Endothelial cell of umbilical vein (primary cell): ENCODE measurements at regions not wholly inside any gene's neighbourhood (a gene's known extent, or its start where the extent isn't known, plus 50 kb on each side); places are given as distances from the start of the nearest gene placed in this dataset.

Source experiments
- BruUV-seq: library from RNA; stranded (reverse); fragments of 400-500 nt; replicated peaks from 2 replicates; lab custom pipeline; 2021; lab: Mats Ljungman, UMichigan
- CTCF ChIA-PET: fragments of 300-600, 350-600 bp; sonication (Branson Sonifier 250); formaldehyde crosslinking; loops from one replicate; lab custom pipeline; 2021; ENCODE audit warnings: antibody characterized with exemption, inconsistent platforms; lab: Charles Lee
- POLR2A ChIA-PET: fragments of 300-600, 350-600 bp; sonication (Branson Sonifier 250); formaldehyde crosslinking; loops from one replicate; lab custom pipeline; 2021; ENCODE audit warnings: antibody characterized with exemption, inconsistent platforms; lab: Charles Lee
- DNase-seq: peaks from one replicate; pipeline ENCODE4 v3.0.0-alpha.2; 2011; ENCODE audit warnings: low read depth, low spot score
- FAIRE-seq: peaks from 2 replicates; lab custom pipeline; 2011; peaks lifted over from hg19 to GRCh38; lab: Jason Lieb, UNC
- H2AFZ ChIP-seq: 2 replicates; pipeline ENCODE4 v1.6.0; 2012; ENCODE audit warnings: low read depth, low read length, control low read depth, inconsistent platforms
- H3K27ac ChIP-seq: 2 replicates; pipeline ENCODE4 v1.5.1; 2011; ENCODE audit warnings: low read depth, mild to moderate bottlenecking, control low read depth, low read length, moderate library complexity; ENCODE audit not compliant: insufficient read depth
- H3K27me3 ChIP-seq, 2 experiments: 2 replicates each; pipeline versions ENCODE4 v1.6.0 to v1.6.1; 2011; ENCODE audit warnings: low read length in 2 of 2, mixed read lengths in 1 of 2; ENCODE audit not compliant: control insufficient read depth in 2 of 2, insufficient read depth in 2 of 2
- H3K36me3 ChIP-seq, 2 experiments: 2 replicates in 1 of 2; 3 replicates in 1 of 2; pipeline ENCODE4 v1.5.1; 2011; ENCODE audit warnings: low read length in 2 of 2, mild to moderate bottlenecking in 1 of 2, moderate library complexity in 1 of 2; ENCODE audit not compliant: control insufficient read depth in 2 of 2, insufficient read depth in 2 of 2; ENCODE audit errors: extremely low read depth in 1 of 2
- H3K4me1 ChIP-seq: 3 replicates; pipeline ENCODE4 v1.5.1; 2011; ENCODE audit warnings: mild to moderate bottlenecking, low read length; ENCODE audit not compliant: control insufficient read depth, insufficient read depth; ENCODE audit errors: extremely low read depth
- H3K4me2 ChIP-seq: 2 replicates; pipeline ENCODE4 v1.6.1; 2011; ENCODE audit warnings: low read length, control low read depth, mixed read lengths; ENCODE audit not compliant: insufficient read depth
- H3K4me3 ChIP-seq, 3 experiments: fragments of 200-600 bp in 1 of 3; sonication (generic), shearing (Covaris generic) in 1 of 3; replicated peaks in 1 of 3; 2 replicates each; pipeline ENCODE4 v1.5.1; 2011 to 2016; ENCODE audit warnings: control low read depth in 3 of 3, low read length in 3 of 3, mild to moderate bottlenecking in 2 of 3, inconsistent platforms in 1 of 3, low read depth in 1 of 3, moderate library complexity in 1 of 3; ENCODE audit not compliant: insufficient read depth in 1 of 3
- H3K79me2 ChIP-seq: 2 replicates; pipeline ENCODE4 v1.6.0; 2012; ENCODE audit warnings: low read length, inconsistent platforms; ENCODE audit not compliant: control insufficient read depth, insufficient read depth
- H3K9ac ChIP-seq: replicated peaks from 2 replicates; pipeline ENCODE3; 2011; ENCODE audit warnings: low read length, control low read depth; ENCODE audit not compliant: insufficient read depth; ENCODE audit errors: extremely low read depth
- H3K9me1 ChIP-seq: replicated peaks from 3 replicates; pipeline ENCODE4 v1.6.0; 2011; ENCODE audit warnings: mild to moderate bottlenecking, low read length; ENCODE audit not compliant: control insufficient read depth, insufficient read depth; ENCODE audit errors: extremely low read depth
- H3K9me3 ChIP-seq: replicated peaks from 2 replicates; pipeline ENCODE4 v1.5.1; 2012; ENCODE audit warnings: low read length, inconsistent platforms; ENCODE audit not compliant: control insufficient read depth, insufficient read depth
- H4K20me1 ChIP-seq: replicated peaks from 2 replicates; pipeline ENCODE3; 2011; ENCODE audit warnings: mild to moderate bottlenecking, low read length; ENCODE audit not compliant: control insufficient read depth, insufficient read depth; ENCODE audit errors: extremely low read depth
- CTCF ChIP-seq, 2 donors: IDR thresholded peaks; 1 replicate in 1 of 2; 2 replicates in 1 of 2; pipeline ENCODE4 v1.5.1; 2011; ENCODE audit warnings: low read length in 2 of 2, mild to moderate bottlenecking in 2 of 2, moderate library complexity in 2 of 2, control low read depth in 1 of 2, inconsistent platforms in 1 of 2, low read depth in 1 of 2; ENCODE audit not compliant: insufficient read depth in 1 of 2; ENCODE audit errors: extremely low read depth in 1 of 2
- EZH2 ChIP-seq: IDR thresholded peaks from 2 replicates; pipeline ENCODE4 v1.6.1; 2012; ENCODE audit warnings: borderline replicate concordance, low read depth, mild to moderate bottlenecking, moderate library complexity, low read length, inconsistent platforms; ENCODE audit not compliant: severe bottlenecking
- FOS ChIP-seq: IDR thresholded peaks from 2 replicates; pipeline ENCODE4 v1.6.1; 2011; ENCODE audit warnings: mild to moderate bottlenecking, low read length, moderate library complexity, borderline replicate concordance; ENCODE audit not compliant: insufficient read depth
- GATA2 ChIP-seq: IDR thresholded peaks from 2 replicates; pipeline ENCODE4 v1.7.0; 2011; ENCODE audit warnings: low read depth, mild to moderate bottlenecking, moderate library complexity, mixed read lengths, low read length; ENCODE audit not compliant: insufficient read length, insufficient read depth
- JUN ChIP-seq: IDR thresholded peaks from 2 replicates; pipeline ENCODE4 v1.6.1; 2011; ENCODE audit warnings: borderline replicate concordance, low read depth; ENCODE audit not compliant: insufficient read length, insufficient read depth
- MAX ChIP-seq: IDR thresholded peaks from 2 replicates; pipeline ENCODE4 v1.6.1; 2011; ENCODE audit not compliant: insufficient read depth, insufficient read length
- MYC ChIP-seq: IDR thresholded peaks from one replicate; pipeline ENCODE4 v1.6.1; 2011; ENCODE audit warnings: mild to moderate bottlenecking, low read depth, low read length
- POLR2A ChIP-seq: IDR thresholded peaks from 2 replicates; pipeline ENCODE4 v1.6.1; 2012; ENCODE audit warnings: low read depth, mild to moderate bottlenecking, control low read depth, low read length
- POLR2AphosphoS5 ChIP-seq: IDR thresholded peaks from 2 replicates; pipeline ENCODE4 v1.6.1; 2012; ENCODE audit warnings: low read depth, mild to moderate bottlenecking, control low read depth, low read length, moderate library complexity; ENCODE audit not compliant: insufficient read depth
- dilution Hi-C: fragments of 300-500 bp; cut with MboI; formaldehyde crosslinking; loops from one replicate; pipeline ENCODE4 v1.15.0; 2019; ENCODE audit warnings: low sequenced_read_pairs; ENCODE audit not compliant: extremely low pct_ligation_motif_present
- intact Hi-C: fragments of 100-400 bp; cut with micrococcal nuclease; formaldehyde crosslinking; loops from one replicate; pipeline ENCODE4 v1.10.0; 2022

- Histone ChIP-seq H3K4me1 (no peaks in the 10 kb centered on the region), H3K36me3 (no peaks in the 10 kb centered on the region), H4K20me1 (no peaks in the 10 kb centered on the region), H3K27ac (no peak overlapping the region), H3K4me2 (no peak overlapping the region), H3K9me3 (no peaks in the 10 kb centered on the region), H3K9ac (no peak overlapping the region), H3K4me3 (no peak overlapping the region), H2AFZ (no peak overlapping the region), H3K79me2 (no peaks in the 10 kb centered on the region), H3K9me1 (no peaks in the 10 kb centered on the region), H3K27me3 (no peaks in the 10 kb centered on the region)
- ChIA-PET CTCF (no interaction called here), POLR2A (no interaction called here)
- no peak for FAIRE-seq
- no TSS peak for BruUV-seq
- no peak for DNase-seq
- no peak for TF ChIP-seq POLR2AphosphoS5
- no peak for TF ChIP-seq EZH2
- TF ChIP-seq MYC = no peak
- no peak for TF ChIP-seq GATA2
- TF ChIP-seq JUN = no peak
- no peak for TF ChIP-seq MAX
- TF ChIP-seq FOS = no peak
- dilution Hi-C loops (no loop called here), intact Hi-C loops (no loop called here)
These were observed 221.7 kb downstream of the HHIPL2 start for GRCh38 chr1:222326006-222326709.

- no peak overlapping the region for H3K4me3 ChIP-seq
- ChIA-PET CTCF (no interaction called here), POLR2A (no interaction called here)
- no TSS peak for BruUV-seq
- no peak for DNase-seq
- H3K9me1 ChIP-seq = no peaks in the 10 kb centered on the region
- no peaks in the 10 kb centered on the region for H3K36me3 ChIP-seq
- H3K9me3 ChIP-seq = no peaks in the 10 kb centered on the region
- intact Hi-C loops (no loop called here), dilution Hi-C loops (no loop called here)
- TF ChIP-seq MYC (no peak), EZH2 (no peak), POLR2A (no peak), FOS (no peak), MAX (no peak), GATA2 (no peak), JUN (no peak), CTCF (IDR thresholded peaks at IDR 0.05; ENCODE audit: extremely low read depth in 1 of 2, insufficient read depth in 1 of 2, low read depth in 1 of 2, low read length in 2 of 2) (no peak), POLR2AphosphoS5 (no peak)
- no peaks in the 10 kb centered on the region for H3K27me3 ChIP-seq
- FAIRE-seq = no peak
- H4K20me1 ChIP-seq = no peaks in the 10 kb centered on the region
- no peak overlapping the region for H3K9ac ChIP-seq
- H3K4me1 ChIP-seq = no peaks in the 10 kb centered on the region
- H2AFZ ChIP-seq = no peak overlapping the region
- H3K27ac ChIP-seq = no peak overlapping the region
- no peak overlapping the region for H3K4me2 ChIP-seq
- no peaks in the 10 kb centered on the region for H3K79me2 ChIP-seq
These were observed 222.4 kb downstream of the HHIPL2 start for GRCh38 chr1:222325506-222325905.
